ENCODE measurements at regions not wholly inside any gene's neighbourhood (a gene's known extent, or its start where the extent isn't known, plus 50 kb on each side); places are given as distances from the start of the nearest gene placed in this dataset.

DNA sequence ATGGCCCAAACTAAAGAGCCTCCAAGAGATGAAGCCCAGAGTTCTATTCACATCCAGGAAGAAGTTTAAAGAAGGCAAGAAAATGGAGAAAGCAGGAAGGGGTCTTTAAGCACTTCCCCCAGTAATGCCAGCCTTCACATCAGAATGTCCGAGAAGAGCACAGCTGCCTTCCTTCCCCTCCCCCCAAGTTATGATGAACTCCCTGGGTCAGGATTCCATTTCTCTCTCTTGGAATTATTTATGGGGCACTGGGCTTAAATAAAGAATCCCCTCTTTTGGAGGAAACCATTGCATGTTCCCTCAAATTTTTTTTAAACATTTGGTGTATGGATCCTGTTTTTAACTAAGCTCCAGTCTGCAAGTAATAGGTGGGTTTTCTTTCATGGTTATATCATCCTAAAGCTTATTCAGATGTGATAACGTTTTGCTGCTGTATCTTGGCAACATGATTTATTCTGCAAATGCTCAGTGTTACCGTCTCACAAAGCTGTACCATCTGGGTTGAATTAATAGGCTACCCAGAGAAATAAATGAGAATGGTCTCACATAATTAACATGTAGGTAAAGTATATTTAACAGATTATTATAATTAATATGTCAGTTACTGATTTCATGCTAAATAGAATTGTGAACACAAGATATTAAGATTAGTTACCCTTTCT lies 160.9 kb upstream of the TOX3 start:
- Histone ChIP-seq H3K4me3 (ENCODE audit: low read length, poor library complexity, severe bottlenecking) (no peak overlapping the region), H3K9me2 (replicated peaks; ENCODE audit: low read depth, low read length) (no peaks in the 10 kb centered on the region), H3K4me1 (ENCODE audit: insufficient read depth, low read length, poor library complexity, severe bottlenecking) (no peaks in the 10 kb centered on the region), H3K36me3 (ENCODE audit: insufficient read depth, low read length) (no peaks in the 10 kb centered on the region), H3F3A (ENCODE audit: low read depth) (no peaks in the 10 kb centered on the region), H3K9ac (ENCODE audit: low read depth, low read length, poor library complexity, severe bottlenecking) (no peak overlapping the region), H3K4me2 (ENCODE audit: low read depth, low read length, poor library complexity, severe bottlenecking) (no peak overlapping the region), H3K27me3 (ENCODE audit: insufficient read depth, low read length, poor library complexity, severe bottlenecking) (no peaks in the 10 kb centered on the region), H3K9me3 (ENCODE audit: insufficient read depth, low read depth, low read length) (no peaks in the 10 kb centered on the region), H3K79me2 (ENCODE audit: insufficient read depth, low read length) (no peaks in the 10 kb centered on the region), H4K20me1 (ENCODE audit: insufficient read depth, low read length, poor library complexity, severe bottlenecking) (no peaks in the 10 kb centered on the region), H2AFZ (ENCODE audit: low read length) (no peak overlapping the region)
- no peak for TF ChIP-seq EZH2phosphoT487 (IDR thresholded peaks at IDR 0.05; ENCODE audit: borderline replicate concordance)
- TF ChIP-seq, protein P1, sequence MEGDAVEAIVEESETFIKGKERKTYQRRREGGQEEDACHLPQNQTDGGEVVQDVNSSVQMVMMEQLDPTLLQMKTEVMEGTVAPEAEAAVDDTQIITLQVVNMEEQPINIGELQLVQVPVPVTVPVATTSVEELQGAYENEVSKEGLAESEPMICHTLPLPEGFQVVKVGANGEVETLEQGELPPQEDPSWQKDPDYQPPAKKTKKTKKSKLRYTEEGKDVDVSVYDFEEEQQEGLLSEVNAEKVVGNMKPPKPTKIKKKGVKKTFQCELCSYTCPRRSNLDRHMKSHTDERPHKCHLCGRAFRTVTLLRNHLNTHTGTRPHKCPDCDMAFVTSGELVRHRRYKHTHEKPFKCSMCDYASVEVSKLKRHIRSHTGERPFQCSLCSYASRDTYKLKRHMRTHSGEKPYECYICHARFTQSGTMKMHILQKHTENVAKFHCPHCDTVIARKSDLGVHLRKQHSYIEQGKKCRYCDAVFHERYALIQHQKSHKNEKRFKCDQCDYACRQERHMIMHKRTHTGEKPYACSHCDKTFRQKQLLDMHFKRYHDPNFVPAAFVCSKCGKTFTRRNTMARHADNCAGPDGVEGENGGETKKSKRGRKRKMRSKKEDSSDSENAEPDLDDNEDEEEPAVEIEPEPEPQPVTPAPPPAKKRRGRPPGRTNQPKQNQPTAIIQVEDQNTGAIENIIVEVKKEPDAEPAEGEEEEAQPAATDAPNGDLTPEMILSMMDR (conservative IDR thresholded peaks at IDR 0.05; ENCODE audit: low read length): no peak

DNA sequence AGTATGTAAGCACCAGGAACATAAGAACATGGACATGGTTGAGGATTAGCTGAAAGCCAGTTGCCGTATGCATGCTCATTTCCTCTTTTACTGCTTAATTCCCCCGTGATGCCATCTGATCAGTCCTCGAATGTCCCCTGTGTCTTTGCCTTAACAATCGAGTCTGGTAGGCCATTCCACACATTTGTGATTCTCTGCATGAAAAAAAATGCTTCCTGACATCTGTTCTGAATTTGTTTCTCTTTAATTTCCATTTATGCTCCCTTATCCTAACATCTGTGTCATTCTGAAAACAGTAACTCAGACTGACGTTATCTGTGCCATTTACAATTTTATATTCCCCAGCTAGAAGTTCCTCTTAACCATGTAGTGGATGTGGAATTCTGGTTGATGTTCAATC lies 158.2 kb upstream of the TOX3 start:
- Histone ChIP-seq H3K4me1 (ENCODE audit: insufficient read depth, low read length, poor library complexity, severe bottlenecking) (no peaks in the 10 kb centered on the region), H3K36me3 (ENCODE audit: insufficient read depth, low read length) (no peaks in the 10 kb centered on the region), H3K4me2 (ENCODE audit: low read depth, low read length, poor library complexity, severe bottlenecking) (no peak overlapping the region), H3F3A (ENCODE audit: low read depth) (no peaks in the 10 kb centered on the region), H3K79me2 (ENCODE audit: insufficient read depth, low read length) (no peaks in the 10 kb centered on the region), H2AFZ (ENCODE audit: low read length) (no peak overlapping the region), H3K4me3 (ENCODE audit: low read length, poor library complexity, severe bottlenecking) (no peak overlapping the region), H4K20me1 (ENCODE audit: insufficient read depth, low read length, poor library complexity, severe bottlenecking) (no peaks in the 10 kb centered on the region), H3K9me2 (replicated peaks; ENCODE audit: low read depth, low read length) (no peaks in the 10 kb centered on the region), H3K9me3 (ENCODE audit: insufficient read depth, low read depth, low read length) (no peaks in the 10 kb centered on the region), H3K9ac (ENCODE audit: low read depth, low read length, poor library complexity, severe bottlenecking) (no peak overlapping the region), H3K27me3 (ENCODE audit: insufficient read depth, low read length, poor library complexity, severe bottlenecking) (no peaks in the 10 kb centered on the region)
- TF ChIP-seq, protein P1 (conservative IDR thresholded peaks at IDR 0.05; ENCODE audit: low read length): no peak
- no peak for TF ChIP-seq EZH2phosphoT487 (IDR thresholded peaks at IDR 0.05; ENCODE audit: borderline replicate concordance)

DNA sequence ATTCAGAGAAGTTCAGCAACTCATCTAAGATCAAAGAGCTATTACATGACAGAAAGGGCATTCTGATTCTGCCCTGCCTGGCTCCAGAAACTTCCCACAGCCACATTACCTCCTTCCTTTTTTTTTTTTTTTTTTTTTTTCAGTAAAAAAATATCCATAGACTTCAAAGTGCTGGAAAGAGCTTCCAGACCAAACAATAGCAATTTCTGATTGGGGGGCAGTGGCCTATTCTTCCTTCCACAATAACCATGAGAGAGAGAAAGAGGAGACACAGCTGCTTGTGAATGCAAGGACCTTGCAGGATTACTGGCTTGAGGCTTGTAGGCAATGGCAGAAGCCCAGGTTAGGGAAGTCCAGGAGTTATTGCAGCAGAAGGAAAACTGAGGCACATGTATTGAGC lies 151.0 kb upstream of the TOX3 start:
- no peaks in the 10 kb centered on the region for H3K27me3 ChIP-seq (ENCODE audit: insufficient read depth, low read length, poor library complexity, severe bottlenecking)
- no peak overlapping the region for H3K4me2 ChIP-seq (ENCODE audit: low read depth, low read length, poor library complexity, severe bottlenecking)
- no peaks in the 10 kb centered on the region for H3F3A ChIP-seq (ENCODE audit: low read depth)
- no peaks in the 10 kb centered on the region for H3K9me2 ChIP-seq (replicated peaks; ENCODE audit: low read depth, low read length)
- H3K79me2 ChIP-seq (ENCODE audit: insufficient read depth, low read length): no peaks in the 10 kb centered on the region
- H4K20me1 ChIP-seq (ENCODE audit: insufficient read depth, low read length, poor library complexity, severe bottlenecking): no peaks in the 10 kb centered on the region
- no peaks in the 10 kb centered on the region for H3K9me3 ChIP-seq (ENCODE audit: insufficient read depth, low read depth, low read length)
- H3K4me1 ChIP-seq (ENCODE audit: insufficient read depth, low read length, poor library complexity, severe bottlenecking): no peaks in the 10 kb centered on the region
- TF ChIP-seq, protein P1 (conservative IDR thresholded peaks at IDR 0.05; ENCODE audit: low read length): no peak
- no peak for TF ChIP-seq EZH2phosphoT487 (IDR thresholded peaks at IDR 0.05; ENCODE audit: borderline replicate concordance)
- H3K4me3 ChIP-seq (ENCODE audit: low read length, poor library complexity, severe bottlenecking): no peak overlapping the region
- H3K36me3 ChIP-seq (ENCODE audit: insufficient read depth, low read length): no peaks in the 10 kb centered on the region
- H3K9ac ChIP-seq (ENCODE audit: low read depth, low read length, poor library complexity, severe bottlenecking): no peak overlapping the region
- no peak overlapping the region for H2AFZ ChIP-seq (ENCODE audit: low read length)

Data from Loucy (cell line).